GM19452 (cell line): ENCODE measurements at regions not wholly inside any gene's neighbourhood (a gene's known extent, or its start where the extent isn't known, plus 50 kb on each side); places are given as distances from the start of the nearest gene placed in this dataset.

Experiments used
- ATAC-seq: cut with Tn5 transposase; IDR thresholded peaks from one replicate; pipeline ENCODE4 v1.9.1; 2021; ENCODE audit not compliant: unreplicated experiment

GRCh38 chr3:5531741-5532290, 344.3 kb downstream of the EDEM1 start:
- no peak for ATAC-seq

GRCh38 chr3:5540532-5540931, 353.0 kb downstream of the EDEM1 start:
- ATAC-seq = no peak

GRCh38 chr3:5542472-5542871, 355.0 kb downstream of the EDEM1 start:
- ATAC-seq = no peak

- ATAC-seq = no peak
These were observed 355.5 kb downstream of the EDEM1 start for GRCh38 chr3:5543047-5543446.

- no peak for ATAC-seq
These were observed 358.2 kb downstream of the EDEM1 start for GRCh38 chr3:5545719-5546118.

GRCh38 chr3:5553203-5553602, 365.7 kb downstream of the EDEM1 start:
- no peak for ATAC-seq

- no peak for ATAC-seq
These were observed 366.8 kb downstream of the EDEM1 start for GRCh38 chr3:5554245-5554747.

- ATAC-seq = no peak
These were observed 372.7 kb downstream of the EDEM1 start for GRCh38 chr3:5560199-5560598.

- ATAC-seq = no peak
These were observed 376.2 kb downstream of the EDEM1 start for GRCh38 chr3:5563537-5564277.

GRCh38 chr3:5564278-5564666, 376.8 kb downstream of the EDEM1 start:
- no peak for ATAC-seq

GRCh38 chr3:5565026-5565425, 377.5 kb downstream of the EDEM1 start:
- no peak for ATAC-seq

GRCh38 chr3:5567113-5567512, 379.6 kb downstream of the EDEM1 start:
- no peak for ATAC-seq

- ATAC-seq = no peak
These were observed 380.9 kb downstream of the EDEM1 start for GRCh38 chr3:5568451-5568850.

- ATAC-seq = no peak
These were observed 381.6 kb downstream of the EDEM1 start for GRCh38 chr3:5569152-5569551.

GRCh38 chr3:5572168-5572567, 384.7 kb downstream of the EDEM1 start:
- ATAC-seq = no peak

GRCh38 chr3:5576277-5577011, 388.9 kb downstream of the EDEM1 start:
- ATAC-seq = no peak

GRCh38 chr3:5579139-5579602, 391.7 kb downstream of the EDEM1 start:
- ATAC-seq = no peak

GRCh38 chr3:5579946-5580345, 392.4 kb downstream of the EDEM1 start:
- ATAC-seq = no peak

- ATAC-seq = no peak
These were observed 393.3 kb downstream of the EDEM1 start for GRCh38 chr3:5580826-5581225.

- no peak for ATAC-seq
These were observed 394.2 kb downstream of the EDEM1 start for GRCh38 chr3:5581743-5582142.

GRCh38 chr3:5583920-5584319, 396.4 kb downstream of the EDEM1 start:
- ATAC-seq = no peak

GRCh38 chr3:5585085-5585484, 397.6 kb downstream of the EDEM1 start:
- ATAC-seq = no peak
